ENCODE measurements at regions not wholly inside any gene's neighbourhood (a gene's known extent, or its start where the extent isn't known, plus 50 kb on each side); places are given as distances from the start of the nearest gene placed in this dataset.

GRCh38 chr16:48447428-48447827 lies 62.2 kb upstream of the SIAH1 start:
- Mint-ChIP-seq H3K4me3 (no peak overlapping the region), H3K36me3 (ENCODE audit: low read depth) (no peaks in the 10 kb centered on the region), H3K4me1 (peaks cover 3% of the 10 kb centered on the region), H3K27me3 (no peaks in the 10 kb centered on the region), H3K27ac (no peak overlapping the region), H3K9me3 (no peaks in the 10 kb centered on the region)
- no peak for TF ChIP-seq CTCF (IDR thresholded peaks at IDR 0.05)
- DNase-seq (no peak), ATAC-seq (ENCODE audit: low read depth) (no peak)
- intact Hi-C loops (cut with micrococcal nuclease), result no loop called here
- ChIA-PET CTCF (no interaction called here), POLR2A (interaction anchor here (2.3 kb wide), 1 partner anchor 10 kb away, joined by 7 read pairs; no protein-coding TSS in a partner anchor)

- intact Hi-C loops (cut with micrococcal nuclease), result no loop called here
- Mint-ChIP-seq H3K27ac (no peak overlapping the region), H3K4me3 (no peak overlapping the region), H3K4me1 (peaks cover 3% of the 10 kb centered on the region), H3K36me3 (ENCODE audit: low read depth) (no peaks in the 10 kb centered on the region), H3K27me3 (no peaks in the 10 kb centered on the region), H3K9me3 (no peaks in the 10 kb centered on the region)
- no peak for TF ChIP-seq CTCF (IDR thresholded peaks at IDR 0.05)
- ChIA-PET POLR2A (interaction anchor here (1.6 kb wide), 1 partner anchor 10 kb away, joined by 3 read pairs; no protein-coding TSS in a partner anchor), CTCF (no interaction called here)
- DNase-seq (no peak), ATAC-seq (ENCODE audit: low read depth) (no peak)
Observed at GRCh38 chr16:48446534-48446920, 61.3 kb upstream of the SIAH1 start.

- ATAC-seq (ENCODE audit: low read depth) (no peak), DNase-seq (no peak)
- H3K4me3 Mint-ChIP-seq, result no peak overlapping the region
- H3K4me1 Mint-ChIP-seq, result peaks cover 3% of the 10 kb centered on the region
- H3K27me3 Mint-ChIP-seq, result no peaks in the 10 kb centered on the region
- no peak for TF ChIP-seq CTCF (IDR thresholded peaks at IDR 0.05)
- H3K27ac Mint-ChIP-seq, result no peak overlapping the region
- intact Hi-C loops (cut with micrococcal nuclease), result no loop called here
- ChIA-PET POLR2A (interaction anchor here (1.6 kb wide), 1 partner anchor 11 kb away, joined by 3 read pairs; no protein-coding TSS in a partner anchor), CTCF (no interaction called here)
- H3K9me3 Mint-ChIP-seq, result no peaks in the 10 kb centered on the region
- no peaks in the 10 kb centered on the region for H3K36me3 Mint-ChIP-seq (ENCODE audit: low read depth)
Observed at GRCh38 chr16:48445782-48446533, 60.7 kb upstream of the SIAH1 start.

GRCh38 chr16:48444574-48444973 lies 59.4 kb upstream of the SIAH1 start:
- ATAC-seq (ENCODE audit: low read depth) (no peak), DNase-seq (no peak)
- Mint-ChIP-seq H3K4me3 (no peak overlapping the region), H3K27ac (no peak overlapping the region), H3K36me3 (ENCODE audit: low read depth) (no peaks in the 10 kb centered on the region), H3K27me3 (no peaks in the 10 kb centered on the region), H3K4me1 (peaks cover 3% of the 10 kb centered on the region), H3K9me3 (no peaks in the 10 kb centered on the region)
- no peak for TF ChIP-seq CTCF (IDR thresholded peaks at IDR 0.05)
- intact Hi-C loops (cut with micrococcal nuclease), result no loop called here
- ChIA-PET CTCF (no interaction called here), POLR2A (interaction anchor here (0.6 kb wide), 1 partner anchor 90 kb away, joined by 8 read pairs; no protein-coding TSS in a partner anchor)

GRCh38 chr16:48442379-48442778 lies 57.2 kb upstream of the SIAH1 start:
- CTCF ChIA-PET, result no interaction called here
- DNase-seq (no peak), ATAC-seq (ENCODE audit: low read depth) (no peak)
- H3K36me3 Mint-ChIP-seq (ENCODE audit: low read depth), result no peaks in the 10 kb centered on the region
- H3K4me1 Mint-ChIP-seq, result peaks cover 3% of the 10 kb centered on the region
- intact Hi-C loops (cut with micrococcal nuclease), result no loop called here
- H3K4me3 Mint-ChIP-seq, result no peak overlapping the region
- no peak overlapping the region for H3K27ac Mint-ChIP-seq
- H3K27me3 Mint-ChIP-seq, result no peaks in the 10 kb centered on the region
- H3K9me3 Mint-ChIP-seq, result no peaks in the 10 kb centered on the region
- POLR2A ChIA-PET, result no interaction called here
- no peak for TF ChIP-seq CTCF (IDR thresholded peaks at IDR 0.05)

Measured in activated B cell treated with CpG ODN at 0.5 μM for 24 hours (primary cell).